HCT116 (cell line): ENCODE measurements at regions not wholly inside any gene's neighbourhood (a gene's known extent, or its start where the extent isn't known, plus 50 kb on each side); places are given as distances from the start of the nearest gene placed in this dataset.

Experiments
- ATAC-seq: fragments of 200-7000 bp; cut with Tn5 transposase; 2 replicates; pipeline ENCODE4 v1.9.1; 2020; ENCODE audit warnings: mild to moderate bottlenecking, moderate library complexity
- BruUV-seq: library from RNA; stranded (reverse); fragments of 400-500 nt; replicated peaks from 2 replicates; lab custom pipeline; 2021; lab: Mats Ljungman, UMichigan
- CTCF ChIA-PET: fragments of 300-600 bp; sonication (Branson Sonifier 250); formaldehyde crosslinking; loops from one replicate; lab custom pipeline; 2021; ENCODE audit warnings: antibody characterized with exemption; lab: Charles Lee
- POLR2A ChIA-PET: fragments of 300-600, 350-600 bp; sonication (Branson Sonifier 250); formaldehyde crosslinking; loops from one replicate; lab custom pipeline; 2021; ENCODE audit warnings: antibody characterized with exemption; lab: Charles Lee
- RAD21 ChIA-PET, 2 experiments: fragments of 300-600 bp; sonication (Branson Sonifier 250); formaldehyde crosslinking; loops; one replicate each; lab custom pipeline; 2023; ENCODE audit warnings: low total read pairs in 2 of 2; ENCODE audit not compliant: uncharacterized antibody in 2 of 2, unreplicated experiment in 2 of 2, low non-redundant PET in 1 of 2; lab: Charles Lee
- DNase-seq: peaks from one replicate; pipeline ENCODE4 v3.0.0-alpha.2; 2010; ENCODE audit warnings: low read depth, low spot score
- H2AFZ ChIP-seq: fragments of 200-600 bp; shearing (Covaris generic), sonication (generic); 2 replicates; pipeline ENCODE4 v1.6.1; 2017; ENCODE audit warnings: low read depth, mixed run types, mixed read lengths, antibody characterized with exemption, low read length; ENCODE audit not compliant: poor library complexity, severe bottlenecking
- H3K27ac ChIP-seq: 2 replicates; pipeline ENCODE4 v1.5.1; 2012; ENCODE audit warnings: low read depth, low read length
- H3K27me3 ChIP-seq: fragments of 200-600 bp; sonication (generic); 2 replicates; pipeline ENCODE4 v1.6.1; 2016; ENCODE audit warnings: mixed run types, low read length, mixed read lengths; ENCODE audit not compliant: insufficient read depth
- H3K36me3 ChIP-seq, 2 experiments: fragments of 200-500 bp in 1 of 2; fragments of 200-600 bp in 1 of 2; sonication (Bioruptor generic) in 1 of 2; sonication (generic) in 1 of 2; 2 replicates each; pipeline versions ENCODE4 v1.5.1 to v1.6.1; 2014 to 2016; ENCODE audit warnings: low read length in 2 of 2, inconsistent platforms in 1 of 2, mixed read lengths in 1 of 2, mixed run types in 1 of 2; ENCODE audit not compliant: insufficient read depth in 2 of 2, control insufficient read depth in 1 of 2
- H3K4me1 ChIP-seq, 2 experiments: fragments of 200-600 bp in 1 of 2; sonication (generic) in 1 of 2; 2 replicates each; pipeline versions ENCODE4 v1.5.1 to v1.6.1; 2012 to 2017; ENCODE audit warnings: low read length in 2 of 2, inconsistent platforms in 1 of 2, mild to moderate bottlenecking in 1 of 2, mixed read lengths in 1 of 2, mixed run types in 1 of 2, moderate library complexity in 1 of 2; ENCODE audit not compliant: insufficient read depth in 2 of 2, control insufficient read depth in 1 of 2
- H3K4me2 ChIP-seq: fragments of 200-600 bp; sonication (generic); 2 replicates; pipeline ENCODE4 v1.6.1; 2017; ENCODE audit warnings: mixed run types, low read length, mixed read lengths
- H3K4me3 ChIP-seq, 2 experiments: fragments of 200-600 bp in 1 of 2; sonication (generic) in 1 of 2; replicated peaks in 1 of 2; 2 replicates each; pipeline ENCODE4 v1.5.1; 2011 to 2016; ENCODE audit warnings: low read length in 2 of 2, control low read depth in 1 of 2, low read depth in 1 of 2, mild to moderate bottlenecking in 1 of 2, mixed read lengths in 1 of 2, mixed run types in 1 of 2
- H3K79me2 ChIP-seq: fragments of 200-600 bp; sonication (generic); 2 replicates; pipeline ENCODE4 v1.6.1; 2017; ENCODE audit warnings: mild to moderate bottlenecking, mixed run types, low read length, moderate library complexity, mixed read lengths; ENCODE audit not compliant: insufficient read depth
- H3K9ac ChIP-seq: fragments of 200-600 bp; sonication (generic); 2 replicates; pipeline ENCODE4 v1.6.1; 2016; ENCODE audit warnings: low read length, mixed read lengths
- H3K9me2 ChIP-seq: fragments of 200-600 bp; sonication (generic), shearing (Covaris generic); 2 replicates; pipeline ENCODE4 v1.6.1; 2017; ENCODE audit warnings: mixed run types, mild to moderate bottlenecking, moderate library complexity; ENCODE audit not compliant: insufficient read depth
- H3K9me3 ChIP-seq, 2 experiments: fragments of 200-500 bp in 1 of 2; fragments of 200-600 bp in 1 of 2; sonication (Bioruptor generic) in 1 of 2; sonication (generic) in 1 of 2; 2 replicates each; pipeline ENCODE4 v1.6.1; 2014 to 2017; ENCODE audit warnings: low read length in 2 of 2, mixed read lengths in 2 of 2, inconsistent platforms in 1 of 2, low read depth in 1 of 2, mild to moderate bottlenecking in 1 of 2, mixed run types in 1 of 2, moderate library complexity in 1 of 2; ENCODE audit not compliant: control insufficient read depth in 1 of 2, insufficient read depth in 1 of 2
- H4K20me1 ChIP-seq: fragments of 200-600 bp; sonication (generic), shearing (Covaris generic); 2 replicates; pipeline ENCODE4 v1.6.1; 2017; ENCODE audit warnings: mixed run types, mild to moderate bottlenecking, moderate library complexity; ENCODE audit not compliant: insufficient read depth
- CBX3 ChIP-seq: IDR thresholded peaks from 2 replicates; pipeline ENCODE4 v1.6.1; 2012; ENCODE audit warnings: low read depth
- CEBPB ChIP-seq: IDR thresholded peaks from 2 replicates; pipeline ENCODE4 v1.6.1; 2012; ENCODE audit warnings: low read depth
- EZH2 ChIP-seq: fragments of 200-600 bp; sonication (generic); IDR thresholded peaks from 2 replicates; pipeline ENCODE4 v1.6.1; 2017; ENCODE audit warnings: antibody characterized with exemption, mixed run types
- EZH2phosphoT487 ChIP-seq: fragments of 200-600 bp; IDR thresholded peaks from 2 replicates; pipeline ENCODE4 v1.6.1; 2018; ENCODE audit warnings: antibody characterized with exemption, borderline replicate concordance
- JUND ChIP-seq: IDR thresholded peaks from 2 replicates; pipeline ENCODE4 v1.6.1; 2012
- MAX ChIP-seq: IDR thresholded peaks from 2 replicates; pipeline ENCODE4 v1.6.1; 2012
- POLR2A ChIP-seq: IDR thresholded peaks from 2 replicates; pipeline ENCODE4 v1.7.0; 2011; ENCODE audit warnings: borderline replicate concordance; ENCODE audit not compliant: insufficient read depth, insufficient read length; ENCODE audit errors: extremely low read depth
- POLR2AphosphoS5 ChIP-seq: IDR thresholded peaks from 2 replicates; pipeline ENCODE4 v1.6.1; 2011; ENCODE audit warnings: mild to moderate bottlenecking, low read depth, low read length, moderate library complexity
- RAD21 ChIP-seq: IDR thresholded peaks from 2 replicates; pipeline ENCODE4 v1.6.1; 2012; ENCODE audit warnings: low read depth, mild to moderate bottlenecking
- SIN3A ChIP-seq: IDR thresholded peaks from 2 replicates; pipeline ENCODE4 v1.6.1; 2012; ENCODE audit warnings: low read depth
- SRF ChIP-seq: IDR thresholded peaks from 2 replicates; pipeline ENCODE4 v1.6.1; 2012; ENCODE audit warnings: low read depth
- TCF7L2 ChIP-seq: IDR thresholded peaks from 2 replicates; pipeline ENCODE4 v1.7.0; 2011; ENCODE audit warnings: borderline replicate concordance, inconsistent platforms; ENCODE audit not compliant: insufficient read depth, insufficient read length; ENCODE audit errors: extremely low read depth
- YY1 ChIP-seq: IDR thresholded peaks from 2 replicates; pipeline ENCODE4 v1.6.1; 2011; ENCODE audit warnings: low read length, low read depth, moderate library complexity, mild to moderate bottlenecking; ENCODE audit not compliant: insufficient replicate concordance; ENCODE audit errors: extremely low read depth
- intact Hi-C: fragments of 100-400 bp; cut with micrococcal nuclease; formaldehyde crosslinking; loops from 2 replicates; pipeline ENCODE4 v1.10.0; 2022
- TF ChIP-seq, protein P1 (sequence below), 3 experiments: fragments of 200-600 bp in 1 of 3; sonication (generic) in 1 of 3; IDR thresholded peaks in 2 of 3; conservative IDR thresholded peaks in 1 of 3; 2 replicates each; pipeline ENCODE4 v1.5.1; 2012 to 2017; ENCODE audit warnings: low read depth in 2 of 3, low read length in 2 of 3, antibody characterized with exemption in 1 of 3, borderline replicate concordance in 1 of 3, control low read depth in 1 of 3, mild to moderate bottlenecking in 1 of 3, mixed read lengths in 1 of 3, mixed run types in 1 of 3, moderate library complexity in 1 of 3; ENCODE audit not compliant: insufficient read depth in 1 of 3
- TF ChIP-seq, protein P2 (sequence below): IDR thresholded peaks from 2 replicates; pipeline ENCODE4 v1.6.1; 2012

GRCh38 chr5:53257806-53258373, 148.3 kb upstream of the MOCS2 start:
- Histone ChIP-seq H3K9ac (no peak overlapping the region), H3K36me3 (no peaks in the 10 kb centered on the region), H3K79me2 (no peaks in the 10 kb centered on the region), H2AFZ (no peak overlapping the region), H3K9me3 (no peaks in the 10 kb centered on the region), H3K9me2 (no peaks in the 10 kb centered on the region), H3K4me3 (no peak overlapping the region), H3K4me1 (no peaks in the 10 kb centered on the region), H3K27me3 (no peaks in the 10 kb centered on the region), H3K27ac (no peak overlapping the region), H4K20me1 (no peaks in the 10 kb centered on the region), H3K4me2 (no peak overlapping the region)
- ChIA-PET POLR2A (no interaction called here), RAD21 (no interaction called here), CTCF (no interaction called here)
- TF ChIP-seq TCF7L2: no peak
- ATAC-seq: no peak
- DNase-seq: no peak
- intact Hi-C loops: no loop called here
- no TSS peak for BruUV-seq

DNA sequence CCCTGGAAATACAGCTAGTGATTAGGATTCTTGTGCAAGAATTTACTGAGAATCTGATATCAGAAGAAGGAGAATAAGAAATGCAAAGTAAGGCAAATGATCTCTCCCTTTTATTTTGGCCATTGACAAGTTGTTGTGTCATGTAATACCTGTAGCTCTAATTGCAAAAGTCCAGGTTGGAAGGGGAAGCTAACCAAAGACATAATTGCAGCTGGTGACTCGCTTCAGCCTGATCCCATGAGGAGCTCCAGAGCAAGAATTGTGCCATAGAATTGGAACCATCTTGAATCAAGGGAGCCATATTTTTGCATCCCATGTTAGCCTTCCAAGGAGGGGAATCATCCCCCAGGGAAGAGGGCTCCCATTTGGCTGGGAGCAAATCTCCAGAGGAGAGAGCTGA, 149.6 kb upstream of the MOCS2 start:
- intact Hi-C loops: no loop called here
- CTCF ChIA-PET: no interaction called here
- no peaks in the 10 kb centered on the region for H3K9me3 ChIP-seq

More for the DNA sequence above, 149.6 kb upstream of the MOCS2 start:
- Histone ChIP-seq H3K9me2 (no peaks in the 10 kb centered on the region), H3K27ac (no peak overlapping the region), H3K4me1 (no peaks in the 10 kb centered on the region), H3K79me2 (no peaks in the 10 kb centered on the region), H2AFZ (no peak overlapping the region), H3K9ac (no peak overlapping the region), H4K20me1 (no peaks in the 10 kb centered on the region), H3K36me3 (no peaks in the 10 kb centered on the region)
- POLR2A ChIA-PET: no interaction called here
- RAD21 ChIA-PET: no interaction called here
- DNase-seq: no peak
- no TSS peak for BruUV-seq
- TF ChIP-seq MAX (no peak), YY1 (no peak), EZH2phosphoT487 (no peak), CBX3 (no peak), JUND (no peak), EZH2 (no peak), POLR2A (no peak), SRF (no peak), CEBPB (no peak), TCF7L2 (no peak), RAD21 (no peak), SIN3A (no peak), POLR2AphosphoS5 (no peak)
- TF ChIP-seq, protein P1, sequence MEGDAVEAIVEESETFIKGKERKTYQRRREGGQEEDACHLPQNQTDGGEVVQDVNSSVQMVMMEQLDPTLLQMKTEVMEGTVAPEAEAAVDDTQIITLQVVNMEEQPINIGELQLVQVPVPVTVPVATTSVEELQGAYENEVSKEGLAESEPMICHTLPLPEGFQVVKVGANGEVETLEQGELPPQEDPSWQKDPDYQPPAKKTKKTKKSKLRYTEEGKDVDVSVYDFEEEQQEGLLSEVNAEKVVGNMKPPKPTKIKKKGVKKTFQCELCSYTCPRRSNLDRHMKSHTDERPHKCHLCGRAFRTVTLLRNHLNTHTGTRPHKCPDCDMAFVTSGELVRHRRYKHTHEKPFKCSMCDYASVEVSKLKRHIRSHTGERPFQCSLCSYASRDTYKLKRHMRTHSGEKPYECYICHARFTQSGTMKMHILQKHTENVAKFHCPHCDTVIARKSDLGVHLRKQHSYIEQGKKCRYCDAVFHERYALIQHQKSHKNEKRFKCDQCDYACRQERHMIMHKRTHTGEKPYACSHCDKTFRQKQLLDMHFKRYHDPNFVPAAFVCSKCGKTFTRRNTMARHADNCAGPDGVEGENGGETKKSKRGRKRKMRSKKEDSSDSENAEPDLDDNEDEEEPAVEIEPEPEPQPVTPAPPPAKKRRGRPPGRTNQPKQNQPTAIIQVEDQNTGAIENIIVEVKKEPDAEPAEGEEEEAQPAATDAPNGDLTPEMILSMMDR (IDR thresholded peaks at IDR 0.05 in 2 of 3, conservative IDR thresholded peaks at IDR 0.05 in 1 of 3; ENCODE audit: borderline replicate concordance in 1 of 3, insufficient read depth in 1 of 3, low read depth in 2 of 3, low read length in 2 of 3): no peak
- TF ChIP-seq, protein P2, sequence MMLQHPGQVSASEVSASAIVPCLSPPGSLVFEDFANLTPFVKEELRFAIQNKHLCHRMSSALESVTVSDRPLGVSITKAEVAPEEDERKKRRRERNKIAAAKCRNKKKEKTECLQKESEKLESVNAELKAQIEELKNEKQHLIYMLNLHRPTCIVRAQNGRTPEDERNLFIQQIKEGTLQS: no peak
- TF ChIP-seq, all 23 proteins: peak for 0
- H3K4me2 ChIP-seq: no peak overlapping the region
- H3K4me3 ChIP-seq: no peak overlapping the region
- no peaks in the 10 kb centered on the region for H3K27me3 ChIP-seq
- ATAC-seq: no peak
